Glomerular visceral epithelial cell (primary cell): ENCODE measurements at regions not wholly inside any gene's neighbourhood (a gene's known extent, or its start where the extent isn't known, plus 50 kb on each side); places are given as distances from the start of the nearest gene placed in this dataset.
"Not testable (repeated sequence)": the region's sequence is repeated elsewhere in the genome, so short reads cannot be mapped to it uniquely, and the experiment has no call there.

Source experiments
- DNase-seq: peaks from one replicate; pipeline ENCODE4 v3.0.0-alpha.2; 2016; ENCODE audit errors: extremely low spot score

GRCh38 chr3:135558150-135558783, 407.3 kb upstream of the PPP2R3A start:
- no peak for DNase-seq

- no peak for DNase-seq
These were observed 406.6 kb upstream of the PPP2R3A start for GRCh38 chr3:135558906-135559305.

DNA sequence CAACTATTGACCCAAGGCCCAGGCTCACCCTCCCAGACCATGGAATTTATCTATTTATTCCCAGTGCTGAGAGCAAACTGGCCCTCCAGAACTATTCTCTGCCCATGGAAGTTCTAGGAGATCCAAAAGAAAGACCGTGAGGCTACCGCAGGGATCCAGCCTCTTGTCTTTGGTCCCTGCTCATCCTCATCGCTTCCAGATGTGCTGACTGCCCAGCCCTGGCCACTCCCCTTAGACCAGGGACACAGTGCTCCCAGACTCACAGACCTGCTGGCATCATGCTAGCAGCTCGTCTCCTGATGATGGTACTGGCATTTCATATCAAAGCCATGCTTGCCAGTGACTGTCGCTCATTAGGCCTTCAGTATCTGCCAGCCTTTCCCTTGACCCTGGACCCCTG, 405.7 kb upstream of the PPP2R3A start:
- no peak for DNase-seq

GRCh38 chr3:135560847-135561246, 404.7 kb upstream of the PPP2R3A start:
- DNase-seq, result no peak

- DNase-seq, result no peak
These were observed 400.8 kb upstream of the PPP2R3A start for GRCh38 chr3:135564696-135565095.

DNA sequence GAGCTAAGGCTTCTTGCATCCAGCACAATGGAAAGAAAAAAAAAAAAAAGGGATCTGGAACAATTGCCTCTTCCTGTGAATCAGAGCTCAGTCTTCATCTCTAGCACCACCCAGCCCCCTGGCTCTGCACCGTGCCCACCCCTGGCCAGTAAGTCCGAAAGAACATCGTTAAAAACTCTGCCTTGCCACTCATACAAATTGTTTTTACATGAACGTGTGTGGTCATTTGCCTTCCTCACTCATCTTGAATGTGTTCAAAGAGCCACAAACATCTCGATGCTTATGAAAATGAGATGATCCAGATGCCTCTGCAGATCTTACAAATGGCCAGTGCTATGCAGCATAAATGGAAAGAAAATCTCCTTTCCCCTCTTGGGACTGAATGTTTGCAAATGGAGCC, 400.0 kb upstream of the PPP2R3A start:
- no peak for DNase-seq

DNA sequence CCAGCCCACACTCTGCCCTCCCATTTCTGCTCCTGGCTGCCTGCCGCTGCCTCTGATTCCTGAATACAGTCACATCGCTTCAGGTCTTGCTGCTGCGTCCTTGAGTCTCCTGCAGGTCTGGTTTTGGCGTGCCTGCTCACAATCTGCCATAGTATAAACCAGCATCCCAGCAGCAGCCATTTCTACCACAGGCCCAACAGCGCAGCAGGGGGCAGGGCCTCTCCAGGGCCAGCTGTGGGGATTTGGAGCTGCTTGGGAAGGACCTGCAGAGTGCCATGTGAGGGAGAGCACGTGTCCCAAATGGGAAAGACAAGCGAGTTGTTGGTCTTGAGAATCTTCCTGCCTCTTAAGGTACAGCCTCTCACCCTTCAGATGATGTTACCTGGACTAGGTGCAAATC, 398.3 kb upstream of the PPP2R3A start:
- no peak for DNase-seq

DNA sequence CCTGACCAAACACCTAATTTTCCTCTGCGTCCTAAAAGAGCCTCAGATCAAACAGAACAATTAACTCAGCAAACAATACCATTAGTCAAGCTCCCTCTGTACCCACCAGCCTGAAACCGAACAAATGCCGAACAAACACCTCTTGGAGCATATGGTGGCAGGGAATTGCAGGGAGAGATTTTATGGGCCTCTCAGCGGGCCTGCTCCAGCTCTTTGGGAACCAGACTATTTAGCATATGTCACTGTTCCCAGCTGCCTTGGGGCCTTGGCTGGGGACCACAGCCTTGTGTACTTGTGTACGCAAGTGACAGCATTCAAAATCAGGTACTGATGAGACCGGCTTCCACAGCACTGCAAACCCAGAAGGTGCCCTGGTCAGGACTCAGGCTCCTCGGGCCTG, 388.8 kb upstream of the PPP2R3A start:
- no peak for DNase-seq

GRCh38 chr3:135581806-135582205, 383.7 kb upstream of the PPP2R3A start:
- no peak for DNase-seq

DNA sequence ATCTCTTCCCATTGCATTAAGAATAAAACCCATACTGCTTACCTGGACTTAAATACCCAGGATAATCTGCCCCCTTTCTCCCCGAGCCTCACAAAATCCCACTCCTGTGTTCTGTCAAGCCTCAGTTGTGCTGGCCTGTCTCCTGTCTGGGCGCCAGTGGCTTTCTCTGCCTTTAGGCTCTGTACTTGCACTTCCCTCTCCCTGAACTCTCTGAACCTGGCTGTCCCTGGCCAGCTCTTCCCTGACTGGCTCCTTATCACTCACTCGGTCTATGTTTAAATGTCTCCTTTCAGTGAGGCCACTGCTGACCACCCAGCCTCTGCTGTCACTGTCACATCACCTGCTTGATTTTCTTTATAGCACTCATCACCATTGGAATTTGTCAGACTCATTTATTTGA, 382.7 kb upstream of the PPP2R3A start:
- no peak for DNase-seq

DNA sequence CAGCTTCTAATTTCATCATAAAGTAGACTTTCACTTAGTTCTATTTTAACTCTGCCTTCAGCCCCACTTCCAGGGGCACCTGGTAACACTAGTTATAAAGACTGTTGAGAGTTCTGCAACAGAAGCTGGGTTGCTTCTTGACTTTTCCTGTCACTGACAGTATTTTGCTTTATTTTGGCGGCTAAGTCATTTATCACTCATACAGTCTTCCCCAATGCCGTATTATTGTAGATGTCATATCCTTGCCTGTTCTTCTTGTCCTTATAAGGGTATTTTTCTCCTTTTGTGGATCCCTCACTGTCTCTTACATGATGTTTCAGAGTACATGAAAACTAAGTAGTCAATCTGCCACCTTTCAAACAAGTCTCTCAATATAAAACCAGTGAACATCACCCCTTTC, 369.0 kb upstream of the PPP2R3A start:
- no peak for DNase-seq

GRCh38 chr3:135597855-135598254, 367.7 kb upstream of the PPP2R3A start:
- no peak for DNase-seq

DNA sequence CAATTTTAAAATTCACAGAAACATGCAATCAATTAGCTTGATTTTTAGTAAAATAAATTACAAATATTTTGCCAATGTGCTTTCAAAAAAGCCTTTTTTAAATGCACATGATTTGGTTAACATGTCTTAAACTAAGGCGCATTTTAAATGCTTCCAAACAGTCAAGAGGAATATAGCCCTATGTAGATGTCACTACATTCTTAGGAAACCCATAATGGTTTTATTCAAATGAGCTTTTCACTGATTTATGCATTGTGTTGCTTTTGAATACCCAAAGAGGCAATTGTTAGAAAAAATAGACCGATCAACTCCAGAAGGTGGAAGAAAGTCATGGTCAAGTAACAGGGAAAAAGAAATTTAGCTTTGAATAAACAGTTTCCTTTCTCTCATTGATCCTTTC, 366.9 kb upstream of the PPP2R3A start:
- DNase-seq, result no peak

GRCh38 chr3:135604512-135604911, 361.0 kb upstream of the PPP2R3A start:
- not testable (repeated sequence) for DNase-seq

GRCh38 chr3:135618123-135618522, 347.4 kb upstream of the PPP2R3A start:
- no peak for DNase-seq

DNA sequence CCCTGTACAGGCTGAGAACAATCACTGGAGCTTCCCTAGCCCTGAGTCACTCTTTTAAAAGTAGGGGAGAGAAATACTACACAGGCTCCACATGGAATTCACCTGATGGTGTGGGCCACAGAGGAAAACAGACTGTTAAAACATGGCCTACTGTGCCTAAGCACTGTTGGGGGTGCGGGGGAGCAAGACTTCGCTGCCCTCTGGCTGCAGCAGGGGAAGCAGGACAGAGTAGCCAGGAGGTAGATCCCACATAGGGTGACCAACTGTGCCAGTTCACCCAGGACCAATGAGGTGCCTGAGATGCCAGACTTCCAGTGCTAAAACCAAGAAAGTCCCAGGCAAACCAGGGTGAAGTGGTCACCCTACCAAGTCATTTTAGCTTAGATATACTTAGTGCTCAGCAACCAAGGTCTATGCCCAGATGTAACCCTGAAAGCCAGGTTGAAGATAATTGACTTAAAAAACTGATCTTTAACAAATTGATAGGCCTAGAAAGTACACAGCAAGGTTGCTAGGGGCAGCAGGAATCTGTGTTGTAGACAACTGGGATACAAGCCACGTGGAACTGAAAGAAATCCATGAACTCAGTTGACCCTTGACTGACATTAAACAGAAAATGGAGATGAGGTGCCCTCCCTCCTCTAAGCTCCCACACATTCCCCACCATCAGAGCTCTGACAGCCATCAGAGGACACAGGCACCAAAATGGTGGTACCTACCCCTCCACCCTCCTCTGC, 344.2 kb upstream of the PPP2R3A start:
- DNase-seq, result no peak

- no peak for DNase-seq
These were observed 343.3 kb upstream of the PPP2R3A start for GRCh38 chr3:135622215-135622614.

DNA sequence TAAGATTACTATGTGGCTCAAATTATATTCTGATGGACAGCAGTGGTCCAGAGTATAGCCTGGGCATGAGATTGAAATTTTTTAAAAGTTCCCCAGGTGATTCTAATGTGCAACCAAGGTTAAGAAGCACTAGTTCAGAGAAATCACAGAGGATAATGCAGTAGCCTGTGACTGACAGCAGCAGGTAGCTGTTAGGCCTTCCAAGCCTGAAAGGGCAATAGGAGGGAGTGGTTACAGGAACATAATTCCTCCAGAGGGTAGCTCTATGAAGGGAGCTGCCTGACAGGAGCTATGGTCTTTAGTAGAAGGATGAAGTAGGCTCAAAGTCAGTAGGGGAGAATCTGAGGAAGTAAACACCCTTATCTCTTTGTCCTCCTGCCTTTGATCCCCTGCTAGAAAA, 342.9 kb upstream of the PPP2R3A start:
- DNase-seq, result no peak

- DNase-seq, result no peak
These were observed 342.0 kb upstream of the PPP2R3A start for GRCh38 chr3:135623558-135623957.

- no peak for DNase-seq
These were observed 338.5 kb upstream of the PPP2R3A start for GRCh38 chr3:135627057-135627456.

DNA sequence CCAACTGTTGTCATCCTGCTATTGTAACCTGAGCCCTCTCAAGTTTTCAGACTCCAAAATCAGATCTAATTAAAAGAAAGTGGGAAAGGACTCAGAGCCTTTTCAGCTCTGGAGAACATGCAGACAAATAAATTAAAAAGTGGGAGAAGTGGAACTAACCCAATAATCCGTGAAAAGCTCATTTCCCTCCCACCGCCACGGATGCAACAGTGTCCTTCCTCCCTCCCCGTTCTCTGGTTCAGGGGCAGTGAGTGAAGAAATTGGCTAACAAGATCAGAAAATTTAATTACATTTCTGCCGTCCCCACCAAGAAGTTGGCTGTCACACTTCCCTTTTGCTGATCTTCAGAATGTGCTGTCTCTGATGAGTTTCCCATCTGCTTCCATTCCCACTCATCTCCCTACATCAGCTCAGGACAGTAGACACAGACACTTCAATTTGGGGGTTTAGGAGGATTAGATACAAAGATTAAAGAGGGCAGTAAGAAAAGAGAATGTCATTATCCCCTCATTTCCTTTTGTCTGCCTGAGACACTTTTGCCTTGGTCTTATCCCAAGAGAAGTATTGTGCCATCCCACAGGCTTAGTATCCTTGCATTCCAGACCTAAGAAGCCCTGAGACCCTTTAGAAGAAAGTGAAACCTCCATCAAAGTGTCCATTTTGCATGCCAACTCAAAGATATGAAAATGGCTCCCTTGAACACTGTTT, 335.7 kb upstream of the PPP2R3A start:
- DNase-seq, result no peak

GRCh38 chr3:135632556-135633065, 332.9 kb upstream of the PPP2R3A start:
- no peak for DNase-seq

DNA sequence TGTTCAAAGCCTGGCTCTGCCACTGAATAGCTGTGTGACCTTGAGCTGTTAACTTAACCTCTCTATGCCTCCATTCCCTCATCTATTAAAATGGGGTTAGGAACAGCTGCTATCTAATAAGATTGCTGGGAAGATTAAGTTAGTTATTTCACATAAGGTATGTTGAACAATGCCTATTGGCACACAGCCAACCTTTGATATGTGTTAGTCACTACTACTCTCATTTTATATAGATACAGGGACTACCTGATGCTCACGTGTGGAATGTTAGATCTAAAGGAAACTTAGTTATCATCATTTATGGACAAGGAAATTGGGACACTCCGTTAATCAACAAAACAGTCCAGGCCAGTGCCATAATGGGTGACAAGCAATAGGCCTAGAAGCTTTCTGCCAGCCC, 332.4 kb upstream of the PPP2R3A start:
- DNase-seq, result no peak
